ENCODE measurements at regions not wholly inside any gene's neighbourhood (a gene's known extent, or its start where the extent isn't known, plus 50 kb on each side); places are given as distances from the start of the nearest gene placed in this dataset.

DNA sequence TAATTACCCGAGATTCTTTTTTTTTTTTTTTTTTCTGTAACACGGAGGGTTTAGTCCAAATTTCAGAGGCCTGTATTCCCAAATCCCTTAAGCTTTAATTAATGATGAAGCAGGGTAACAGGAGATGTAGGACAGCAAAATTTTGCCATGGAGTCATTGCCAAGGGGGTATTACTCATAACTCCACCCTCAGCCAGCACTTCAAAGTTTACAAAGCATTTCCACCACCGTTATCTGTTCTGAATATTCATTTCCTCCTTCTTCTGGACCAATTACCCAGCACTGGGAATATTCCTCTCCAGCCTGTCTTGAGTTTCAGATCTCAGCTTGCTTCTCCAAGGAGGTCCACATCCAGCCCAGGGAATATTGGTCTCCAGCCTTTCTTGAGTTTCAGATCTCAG is 747.5 kb upstream of the EEF2KMT start:
- intact Hi-C loops (cut with micrococcal nuclease; ENCODE audit: unreplicated experiment), result no loop called here
- H3K4me2 ChIP-seq (ENCODE audit: low read length), result no peak overlapping the region
- no peak overlapping the region for H2AFZ ChIP-seq (ENCODE audit: low read length)
- no peaks in the 10 kb centered on the region for H3K79me2 ChIP-seq (ENCODE audit: insufficient read depth, low read depth, low read length)
- BruUV-seq (replicated peaks), result no TSS peak
- no peaks in the 10 kb centered on the region for H3K4me1 ChIP-seq (ENCODE audit: insufficient read depth, low read length, poor library complexity, severe bottlenecking)
- TF ChIP-seq, protein P1, sequence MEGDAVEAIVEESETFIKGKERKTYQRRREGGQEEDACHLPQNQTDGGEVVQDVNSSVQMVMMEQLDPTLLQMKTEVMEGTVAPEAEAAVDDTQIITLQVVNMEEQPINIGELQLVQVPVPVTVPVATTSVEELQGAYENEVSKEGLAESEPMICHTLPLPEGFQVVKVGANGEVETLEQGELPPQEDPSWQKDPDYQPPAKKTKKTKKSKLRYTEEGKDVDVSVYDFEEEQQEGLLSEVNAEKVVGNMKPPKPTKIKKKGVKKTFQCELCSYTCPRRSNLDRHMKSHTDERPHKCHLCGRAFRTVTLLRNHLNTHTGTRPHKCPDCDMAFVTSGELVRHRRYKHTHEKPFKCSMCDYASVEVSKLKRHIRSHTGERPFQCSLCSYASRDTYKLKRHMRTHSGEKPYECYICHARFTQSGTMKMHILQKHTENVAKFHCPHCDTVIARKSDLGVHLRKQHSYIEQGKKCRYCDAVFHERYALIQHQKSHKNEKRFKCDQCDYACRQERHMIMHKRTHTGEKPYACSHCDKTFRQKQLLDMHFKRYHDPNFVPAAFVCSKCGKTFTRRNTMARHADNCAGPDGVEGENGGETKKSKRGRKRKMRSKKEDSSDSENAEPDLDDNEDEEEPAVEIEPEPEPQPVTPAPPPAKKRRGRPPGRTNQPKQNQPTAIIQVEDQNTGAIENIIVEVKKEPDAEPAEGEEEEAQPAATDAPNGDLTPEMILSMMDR (conservative IDR thresholded peaks at IDR 0.05; ENCODE audit: low read length), result no peak
- TF ChIP-seq EZH2phosphoT487 (IDR thresholded peaks at IDR 0.05; ENCODE audit: borderline replicate concordance, low read depth, low read length), result no peak
- no peaks in the 10 kb centered on the region for H3K9me2 ChIP-seq (ENCODE audit: insufficient read depth, low read length)
- no peak overlapping the region for H3K27ac ChIP-seq (ENCODE audit: low read depth, low read length, poor library complexity, severe bottlenecking)
- CTCF ChIA-PET (ENCODE audit: unreplicated experiment), result no interaction called here
- H3K4me3 ChIP-seq (ENCODE audit: low read depth, low read length, poor library complexity, severe bottlenecking), result no peak overlapping the region
- no peaks in the 10 kb centered on the region for H3K36me3 ChIP-seq (ENCODE audit: insufficient read depth, low read length)
- no peaks in the 10 kb centered on the region for H3K9me3 ChIP-seq (ENCODE audit: low read length)
- POLR2A ChIA-PET, result no interaction called here
- no peak for DNase-seq (ENCODE audit: low spot score)
- H4K20me1 ChIP-seq (ENCODE audit: insufficient read depth, low read length), result no peaks in the 10 kb centered on the region

DNA sequence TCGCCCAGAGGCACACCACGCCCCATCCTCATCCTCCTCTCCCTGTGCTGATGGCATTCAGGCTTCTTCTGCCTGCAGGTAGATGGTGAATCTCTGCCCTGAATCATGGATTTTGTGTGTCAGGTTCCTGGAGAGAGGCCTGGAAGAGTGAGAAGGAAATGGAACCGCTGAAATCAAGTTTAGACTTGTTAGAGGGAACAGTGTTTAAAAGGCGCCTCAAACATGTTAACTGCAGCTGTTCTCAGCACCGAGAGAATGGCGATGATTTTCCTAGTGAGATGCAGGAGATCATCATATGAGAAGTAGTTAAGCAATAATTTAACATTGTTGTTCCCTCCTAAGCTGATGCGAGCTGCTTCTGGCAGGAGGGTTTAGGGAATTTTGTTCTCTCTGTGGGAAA is 744.4 kb upstream of the EEF2KMT start:
- Histone ChIP-seq H2AFZ (ENCODE audit: low read length) (no peak overlapping the region), H3K4me3 (ENCODE audit: low read depth, low read length, poor library complexity, severe bottlenecking) (no peak overlapping the region), H3K27ac (ENCODE audit: low read depth, low read length, poor library complexity, severe bottlenecking) (no peak overlapping the region), H3K9me2 (ENCODE audit: insufficient read depth, low read length) (no peaks in the 10 kb centered on the region), H3K9me3 (ENCODE audit: low read length) (no peaks in the 10 kb centered on the region), H3K4me2 (ENCODE audit: low read length) (no peak overlapping the region), H3K4me1 (ENCODE audit: insufficient read depth, low read length, poor library complexity, severe bottlenecking) (no peaks in the 10 kb centered on the region), H3K36me3 (ENCODE audit: insufficient read depth, low read length) (no peaks in the 10 kb centered on the region), H3K79me2 (ENCODE audit: insufficient read depth, low read depth, low read length) (no peaks in the 10 kb centered on the region), H4K20me1 (ENCODE audit: insufficient read depth, low read length) (no peaks in the 10 kb centered on the region)
- intact Hi-C loops (cut with micrococcal nuclease; ENCODE audit: unreplicated experiment), result no loop called here
- no peak for TF ChIP-seq EZH2phosphoT487 (IDR thresholded peaks at IDR 0.05; ENCODE audit: borderline replicate concordance, low read depth, low read length)
- TF ChIP-seq, protein P1 (conservative IDR thresholded peaks at IDR 0.05; ENCODE audit: low read length), result no peak
- DNase-seq (ENCODE audit: low spot score), result no peak
- BruUV-seq (replicated peaks), result no TSS peak
- POLR2A ChIA-PET, result no interaction called here
- CTCF ChIA-PET (ENCODE audit: unreplicated experiment), result no interaction called here

DNA sequence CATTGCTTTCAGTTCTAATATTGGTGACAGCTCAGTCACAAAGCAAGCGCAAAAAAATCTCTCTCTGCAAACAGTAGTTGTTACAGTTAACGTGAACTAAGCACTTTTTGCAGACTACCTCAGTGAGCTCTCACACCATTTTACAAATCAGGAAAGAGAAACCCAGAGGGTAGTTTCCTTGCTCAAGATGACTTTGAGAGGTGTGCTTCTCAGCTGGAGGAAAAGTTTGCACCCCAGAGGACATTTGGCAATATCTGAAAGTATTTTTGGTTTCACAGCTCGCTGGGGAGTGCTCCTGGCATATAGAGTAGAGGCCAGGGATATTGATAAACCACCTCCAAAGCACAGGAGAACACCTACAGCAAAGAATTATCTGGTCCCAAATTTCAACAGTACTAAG is 741.1 kb upstream of the EEF2KMT start:
- intact Hi-C loops (cut with micrococcal nuclease; ENCODE audit: unreplicated experiment), result no loop called here
- Histone ChIP-seq H3K27ac (ENCODE audit: low read depth, low read length, poor library complexity, severe bottlenecking) (no peak overlapping the region), H4K20me1 (ENCODE audit: insufficient read depth, low read length) (no peaks in the 10 kb centered on the region), H3K4me3 (ENCODE audit: low read depth, low read length, poor library complexity, severe bottlenecking) (no peak overlapping the region), H3K9me3 (ENCODE audit: low read length) (no peaks in the 10 kb centered on the region), H3K79me2 (ENCODE audit: insufficient read depth, low read depth, low read length) (no peaks in the 10 kb centered on the region), H3K9me2 (ENCODE audit: insufficient read depth, low read length) (no peaks in the 10 kb centered on the region), H3K4me1 (ENCODE audit: insufficient read depth, low read length, poor library complexity, severe bottlenecking) (no peaks in the 10 kb centered on the region), H3K4me2 (ENCODE audit: low read length) (no peak overlapping the region), H3K36me3 (ENCODE audit: insufficient read depth, low read length) (no peaks in the 10 kb centered on the region), H2AFZ (ENCODE audit: low read length) (no peak overlapping the region)
- no TSS peak for BruUV-seq (replicated peaks)
- DNase-seq (ENCODE audit: low spot score), result no peak
- no peak for TF ChIP-seq EZH2phosphoT487 (IDR thresholded peaks at IDR 0.05; ENCODE audit: borderline replicate concordance, low read depth, low read length)
- POLR2A ChIA-PET, result no interaction called here
- CTCF ChIA-PET (ENCODE audit: unreplicated experiment), result no interaction called here
